ENCODE measurements at regions not wholly inside any gene's neighbourhood (a gene's known extent, or its start where the extent isn't known, plus 50 kb on each side); places are given as distances from the start of the nearest gene placed in this dataset.

DNA sequence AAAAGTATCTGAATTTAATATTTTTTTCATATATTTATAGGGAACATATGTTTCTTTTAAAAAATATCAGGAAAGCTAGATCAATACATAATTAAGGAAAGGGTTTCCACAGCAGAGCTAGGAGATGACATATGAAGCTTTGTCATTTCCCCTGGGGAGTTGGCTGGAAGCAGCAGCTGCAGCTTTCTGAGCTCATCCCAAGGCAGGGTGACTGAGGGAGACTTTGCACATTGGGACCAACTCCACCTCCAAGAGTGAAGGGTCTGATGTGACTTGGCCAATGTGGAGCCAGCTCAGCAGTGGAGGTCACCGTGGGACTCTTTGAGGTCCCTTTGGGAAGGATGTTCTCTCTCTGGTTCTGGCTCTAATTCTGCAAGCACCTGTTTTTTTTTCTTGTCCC, 315.1 kb downstream of the RDH14 start:
- DNase-seq, result no peak

DNA sequence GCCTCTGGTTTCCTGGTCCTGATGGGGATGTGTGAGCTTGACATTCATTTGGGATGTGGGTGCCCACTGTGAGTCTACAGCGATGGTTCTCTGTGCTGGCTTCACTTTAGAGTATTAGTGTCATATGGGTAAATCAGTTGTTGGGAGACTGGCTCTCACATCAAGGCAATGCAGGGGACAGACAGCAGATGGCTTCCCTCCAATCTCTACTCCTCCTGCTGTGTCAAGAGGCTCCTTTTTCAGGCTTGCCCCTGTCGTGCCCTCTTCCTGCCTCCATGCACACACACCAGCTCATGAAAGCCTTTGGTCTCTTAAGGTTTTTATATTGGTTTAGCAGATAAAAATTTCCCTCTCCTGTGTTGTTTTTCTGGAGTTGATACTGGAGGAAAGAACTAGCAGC, 315.6 kb downstream of the RDH14 start:
- no peak for DNase-seq

DNA sequence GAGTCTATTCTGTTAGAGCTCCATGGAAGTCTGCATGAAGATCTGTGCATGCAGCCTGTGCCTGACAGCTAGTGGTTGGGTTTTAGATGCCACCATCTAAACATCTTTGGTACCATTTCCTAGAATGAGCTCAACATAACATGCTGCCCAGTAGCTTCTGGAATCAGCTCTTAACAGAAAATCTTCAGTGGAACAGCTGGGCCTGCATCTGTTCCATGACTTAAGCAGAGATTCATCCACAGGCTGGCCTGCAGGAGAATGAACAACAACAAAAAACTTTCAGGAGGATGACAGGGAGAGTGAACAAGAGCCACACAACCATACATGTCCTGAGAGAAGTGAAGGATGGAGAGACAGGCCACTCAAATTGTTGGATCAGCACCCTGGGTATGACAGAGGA, 316.6 kb downstream of the RDH14 start:
- no peak for DNase-seq

DNA sequence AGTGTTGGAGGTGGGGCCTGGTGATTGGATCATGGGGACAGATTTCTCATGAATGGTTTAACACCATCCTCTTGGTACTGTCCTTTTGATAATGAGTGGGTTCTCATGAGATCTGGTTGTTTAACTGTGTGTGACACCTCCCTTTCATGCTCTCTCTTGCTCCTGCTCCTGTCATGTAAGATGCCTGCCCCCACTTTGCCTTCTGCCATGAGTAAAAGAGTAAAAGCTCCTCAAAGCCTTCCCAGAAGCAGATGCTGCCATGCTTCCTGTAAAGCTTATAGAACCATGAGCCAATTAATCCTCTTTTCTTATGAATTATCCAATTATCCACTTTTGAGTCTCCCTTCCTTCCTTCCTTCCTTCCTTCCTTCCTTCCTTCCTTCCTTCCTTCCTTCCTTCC, 317.7 kb downstream of the RDH14 start:
- DNase-seq, result no peak

DNA sequence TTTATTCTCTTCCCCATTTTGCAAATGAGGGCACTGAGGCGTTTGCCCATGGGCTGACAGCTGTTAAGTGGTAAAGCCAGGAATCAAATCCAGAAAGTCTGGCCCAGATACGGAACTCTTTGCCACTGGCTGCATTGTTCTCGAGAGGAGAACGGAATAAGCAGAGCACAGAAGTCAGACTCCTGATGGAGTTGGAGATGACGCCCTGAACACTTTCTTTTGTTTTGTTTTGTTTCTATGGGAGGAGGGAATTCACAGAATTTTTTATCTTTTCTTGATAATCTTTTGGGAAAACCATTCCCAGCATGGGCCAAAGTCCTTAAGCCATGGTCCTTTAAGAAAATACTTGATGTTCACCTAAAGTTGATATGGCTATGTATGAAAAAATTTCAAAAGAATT, 322.2 kb downstream of the RDH14 start:
- DNase-seq, result no peak

DNA sequence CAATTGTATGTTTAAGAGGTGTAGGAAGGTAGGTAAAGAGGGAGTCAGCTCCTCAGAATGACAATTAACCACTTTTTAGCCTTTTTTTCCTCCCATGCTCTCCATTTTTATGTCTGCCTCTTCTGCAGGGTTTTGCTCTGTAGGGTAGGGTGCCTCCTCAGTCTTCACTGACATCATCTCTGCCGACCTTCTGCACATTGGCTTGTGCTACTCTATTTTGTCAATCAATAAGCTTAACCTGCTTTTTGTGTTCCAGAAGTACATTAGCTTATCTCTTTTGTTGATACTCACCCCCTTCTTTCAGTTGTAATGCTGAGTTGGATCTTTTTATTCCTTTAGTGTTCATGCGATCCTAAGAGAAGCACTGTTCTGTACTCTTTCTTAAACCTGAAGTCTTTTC, 323.2 kb downstream of the RDH14 start:
- DNase-seq, result no peak

DNA sequence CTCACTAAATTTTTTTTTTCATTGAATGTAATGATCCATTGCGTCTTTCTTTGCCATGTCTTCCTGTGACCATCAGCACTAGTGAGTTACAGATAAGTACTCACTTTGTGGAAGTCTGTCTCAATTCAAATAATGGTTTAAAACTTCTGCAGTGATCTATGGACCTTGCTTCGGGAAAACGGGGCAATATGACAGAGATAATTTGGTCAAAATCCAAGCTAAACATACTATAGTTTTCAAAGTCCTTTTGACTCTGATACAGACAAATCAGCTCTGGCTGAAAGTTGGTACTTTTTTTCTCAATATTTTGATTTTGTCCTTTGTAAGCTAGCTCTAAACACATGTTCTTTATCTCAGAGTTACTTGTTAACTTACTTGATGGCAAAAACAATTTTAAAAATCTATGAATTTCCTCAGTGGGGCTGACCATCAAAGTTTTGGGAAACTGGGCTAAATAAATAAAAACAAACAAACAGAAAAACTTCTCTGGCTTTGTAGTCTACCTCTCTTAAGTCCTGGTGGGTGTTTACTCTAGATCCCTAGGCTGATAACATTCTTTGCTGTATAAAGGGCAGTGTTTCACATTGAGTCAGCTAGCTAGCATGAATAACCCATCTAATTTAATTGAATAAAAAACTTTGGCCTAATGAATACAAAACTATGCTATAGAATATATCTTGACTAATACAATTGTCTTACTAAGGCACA, 327.6 kb downstream of the RDH14 start:
- DNase-seq, result no peak

DNA sequence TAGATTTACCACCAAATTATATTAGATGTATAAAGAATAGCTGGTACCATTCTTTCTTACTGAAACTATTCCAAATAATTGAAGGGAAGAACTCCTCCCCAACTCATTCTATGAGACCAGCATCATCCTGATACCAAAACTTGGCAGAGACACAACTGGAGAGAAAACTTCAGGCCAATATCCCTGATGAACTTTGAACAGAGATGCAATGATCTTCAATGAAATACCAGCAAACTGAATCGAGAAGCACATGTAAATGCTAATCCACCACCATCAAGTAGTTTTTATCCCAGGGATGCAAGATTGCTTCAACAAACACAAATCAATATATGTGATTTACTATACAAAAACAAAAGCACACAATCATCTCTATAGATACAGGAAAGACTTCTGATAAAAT, 329.8 kb downstream of the RDH14 start:
- DNase-seq, result no peak

DNA sequence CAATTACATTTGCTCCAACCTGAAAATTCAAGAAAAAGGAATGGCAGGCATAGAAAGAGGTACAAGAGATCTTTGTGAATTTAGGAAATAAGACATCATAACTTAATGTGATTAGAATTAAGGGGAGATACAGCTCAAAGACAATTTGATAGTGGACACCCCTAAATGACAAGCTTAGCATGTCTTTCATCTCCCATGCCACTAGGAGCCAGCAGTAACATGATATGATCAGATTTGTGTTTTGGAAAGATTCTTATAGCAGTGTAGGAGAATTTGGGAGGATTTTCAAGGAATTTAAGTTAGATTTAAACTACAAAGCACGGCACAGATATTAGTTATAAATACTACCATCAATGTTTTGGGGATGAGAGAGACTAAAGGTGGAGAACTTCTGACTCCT, 340.8 kb downstream of the RDH14 start:
- DNase-seq, result no peak

DNA sequence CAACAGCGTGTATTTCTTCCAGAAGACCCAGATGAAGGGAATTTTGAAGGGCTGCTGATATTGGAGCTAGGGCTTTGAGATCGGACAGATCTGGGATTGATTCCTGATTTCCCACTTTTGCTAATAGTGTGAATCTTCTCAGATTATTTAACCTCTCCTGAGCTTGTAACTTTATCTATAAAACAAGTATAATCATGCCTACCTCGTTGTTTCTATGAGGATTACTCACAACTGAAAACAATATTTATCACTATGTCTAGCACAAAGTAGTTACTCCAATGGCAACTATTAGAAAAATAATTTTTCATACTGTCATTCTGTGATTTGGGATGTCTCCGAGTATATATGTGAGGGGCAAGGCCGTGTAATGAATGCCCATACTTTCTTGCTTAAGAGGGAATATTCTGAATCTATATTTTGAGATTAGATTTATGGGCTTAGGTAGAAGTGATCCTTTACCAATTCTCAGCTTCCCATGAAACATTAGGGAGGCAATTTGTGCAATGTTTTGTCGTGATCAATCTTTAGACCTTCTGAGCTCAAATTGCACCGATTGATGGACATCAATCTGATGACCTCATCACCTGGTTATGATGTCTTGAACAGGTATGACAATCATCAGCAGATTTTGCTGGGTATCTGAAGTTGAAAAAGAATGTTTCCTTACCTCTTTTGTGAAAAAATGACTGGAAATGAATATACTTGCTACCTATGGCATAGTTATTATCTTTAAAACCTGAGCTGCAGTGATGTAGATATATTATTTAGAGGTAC, 339.9 kb downstream of the KCNS3 start:
- DNase-seq, result no peak

DNA sequence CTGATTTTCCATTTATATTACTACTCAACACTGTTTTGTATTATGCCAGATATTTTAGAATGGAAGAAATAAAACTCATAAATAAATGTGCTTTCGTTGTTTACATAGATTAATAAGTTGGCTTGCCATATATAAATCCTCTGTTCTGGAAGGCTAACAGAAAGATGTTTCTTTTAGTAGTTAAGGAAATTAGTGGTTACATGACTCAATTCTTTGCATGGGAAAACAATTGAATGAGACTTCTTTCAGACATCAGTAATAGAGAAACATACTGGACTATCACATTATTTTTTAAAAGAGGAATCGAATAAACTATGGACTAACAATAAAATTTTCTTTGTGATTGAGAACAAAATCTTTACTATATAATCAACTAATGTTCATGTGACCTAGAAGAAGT, 336.5 kb downstream of the KCNS3 start:
- no peak for DNase-seq

DNA sequence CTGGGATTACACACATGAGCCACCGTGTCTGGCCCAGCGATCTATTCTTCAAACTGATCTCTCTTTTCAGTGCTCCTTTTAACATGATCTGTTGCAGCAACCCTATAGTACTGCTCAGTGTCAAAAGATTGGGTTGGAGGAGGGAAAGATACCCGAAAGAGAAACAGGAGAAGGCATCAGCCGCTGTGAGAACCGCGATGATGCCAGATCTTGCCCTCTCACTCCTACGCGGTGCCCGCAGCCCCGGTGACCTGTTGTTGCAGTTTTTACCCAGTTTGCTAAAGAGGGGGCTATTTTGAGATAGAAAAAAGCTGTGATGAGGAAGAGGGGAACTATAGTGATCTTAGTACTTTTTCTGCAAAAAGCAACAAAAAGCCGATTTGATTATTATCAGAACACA, 335.5 kb downstream of the KCNS3 start:
- no peak for DNase-seq

DNA sequence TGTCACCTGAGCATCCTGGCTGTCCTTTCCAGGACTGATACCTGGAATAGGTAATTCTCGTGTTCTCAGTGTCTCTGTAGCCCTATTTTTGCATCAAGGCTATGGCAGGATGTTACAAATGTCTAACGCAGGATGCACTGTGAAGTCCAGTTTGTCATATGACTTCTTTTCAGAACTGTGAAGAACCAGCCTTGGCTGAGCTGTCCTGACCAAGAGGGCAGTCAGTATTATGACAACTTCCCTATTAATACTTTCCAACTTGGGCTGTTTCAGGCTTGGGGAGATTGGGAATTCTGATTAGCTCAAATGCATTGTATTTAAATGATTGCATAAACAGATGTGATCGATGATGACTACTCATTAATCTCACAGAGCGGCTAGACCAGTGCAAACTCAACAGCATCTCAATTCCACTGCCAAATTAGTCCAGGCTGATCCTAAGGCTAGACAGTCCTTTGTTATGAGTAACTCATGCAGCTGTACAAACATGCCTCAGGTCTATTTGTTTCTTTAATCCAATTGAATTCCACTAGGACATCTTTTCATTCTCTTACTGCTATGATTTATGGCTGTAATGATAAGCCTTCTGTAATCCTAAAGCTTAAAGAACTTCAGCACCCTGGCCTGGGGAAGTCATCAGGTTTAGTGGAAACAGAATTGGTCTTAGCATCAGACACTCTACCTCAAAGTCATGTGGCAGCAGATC, 331.6 kb downstream of the KCNS3 start:
- DNase-seq, result peak in 1 of 2 experiments; percentile 38

DNA sequence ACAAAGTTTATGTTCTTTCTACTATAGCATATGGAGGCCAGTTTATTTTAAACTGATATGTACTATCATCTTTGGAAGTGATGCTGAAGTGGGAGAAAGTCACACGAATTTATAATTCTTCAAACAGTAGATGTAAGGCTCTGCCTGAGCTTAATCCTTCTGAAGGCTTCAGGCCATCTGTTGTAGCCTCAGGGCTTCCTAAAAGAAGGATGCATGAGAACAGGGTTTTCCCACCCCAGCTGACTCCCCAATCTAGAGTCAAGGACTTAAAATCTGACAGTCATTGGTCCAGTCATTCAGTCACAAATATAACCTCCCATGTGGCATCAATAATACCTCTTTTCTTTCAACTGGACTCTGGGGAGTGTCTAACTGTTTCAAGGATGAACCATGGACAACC, 330.5 kb downstream of the KCNS3 start:
- no peak for DNase-seq

DNA sequence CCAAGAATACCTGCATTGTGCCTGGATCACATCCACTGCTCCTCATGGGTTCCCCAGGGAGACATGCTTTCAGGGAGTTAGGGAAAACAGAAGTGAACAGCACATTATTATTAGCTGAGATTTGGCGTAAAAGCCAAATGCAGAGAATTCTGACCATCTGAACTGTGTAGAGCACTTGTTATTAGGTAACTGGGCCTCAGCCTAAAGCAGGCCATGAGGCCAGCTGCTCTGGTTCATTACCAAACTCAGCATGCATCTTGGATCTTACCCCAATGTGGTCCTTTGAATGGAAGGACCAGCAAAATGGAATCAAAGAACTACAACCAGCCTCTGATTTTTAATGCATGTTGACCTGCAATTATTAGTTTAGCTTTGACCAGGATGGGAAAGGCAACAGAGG, 322.3 kb downstream of the KCNS3 start:
- no peak for DNase-seq

DNA sequence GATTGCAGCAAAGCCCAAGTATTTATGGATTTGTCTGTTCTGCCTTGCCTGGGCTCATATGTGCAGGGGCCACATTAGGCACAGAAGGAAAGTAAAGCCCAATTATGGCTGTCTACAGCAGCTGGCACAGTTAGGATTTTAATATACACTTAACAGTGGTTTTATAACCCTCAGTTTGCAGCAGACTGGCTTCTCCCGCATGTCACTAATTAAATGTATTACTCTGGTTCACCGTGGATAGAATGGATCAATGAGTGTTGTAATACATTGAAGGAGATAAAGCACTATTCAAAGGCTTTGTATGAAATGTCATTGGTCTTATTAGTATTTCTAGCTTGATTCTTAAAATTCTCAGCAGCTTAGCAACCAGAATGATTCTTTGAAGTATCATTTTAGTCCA, 320.2 kb downstream of the KCNS3 start:
- DNase-seq, result no peak

DNA sequence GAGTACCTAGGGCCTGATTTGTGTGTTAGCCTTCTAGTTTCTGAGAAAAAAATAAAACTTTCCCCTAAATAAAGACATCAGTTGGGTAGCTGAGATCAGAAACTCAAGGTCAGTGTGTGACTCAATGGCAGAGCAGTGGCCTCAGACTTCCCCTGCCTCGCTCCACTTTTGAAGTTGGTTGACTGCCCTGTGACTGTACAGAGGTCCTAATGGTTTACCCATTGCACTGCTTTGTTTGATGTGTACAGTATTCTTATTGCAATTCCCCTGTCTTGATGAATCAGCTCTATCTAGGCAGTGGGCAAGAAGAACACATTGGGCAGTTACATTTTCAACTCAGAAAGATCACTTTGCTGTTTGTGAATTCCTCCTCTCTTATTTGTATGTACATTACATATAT, 315.7 kb downstream of the KCNS3 start:
- DNase-seq, result no peak

DNA sequence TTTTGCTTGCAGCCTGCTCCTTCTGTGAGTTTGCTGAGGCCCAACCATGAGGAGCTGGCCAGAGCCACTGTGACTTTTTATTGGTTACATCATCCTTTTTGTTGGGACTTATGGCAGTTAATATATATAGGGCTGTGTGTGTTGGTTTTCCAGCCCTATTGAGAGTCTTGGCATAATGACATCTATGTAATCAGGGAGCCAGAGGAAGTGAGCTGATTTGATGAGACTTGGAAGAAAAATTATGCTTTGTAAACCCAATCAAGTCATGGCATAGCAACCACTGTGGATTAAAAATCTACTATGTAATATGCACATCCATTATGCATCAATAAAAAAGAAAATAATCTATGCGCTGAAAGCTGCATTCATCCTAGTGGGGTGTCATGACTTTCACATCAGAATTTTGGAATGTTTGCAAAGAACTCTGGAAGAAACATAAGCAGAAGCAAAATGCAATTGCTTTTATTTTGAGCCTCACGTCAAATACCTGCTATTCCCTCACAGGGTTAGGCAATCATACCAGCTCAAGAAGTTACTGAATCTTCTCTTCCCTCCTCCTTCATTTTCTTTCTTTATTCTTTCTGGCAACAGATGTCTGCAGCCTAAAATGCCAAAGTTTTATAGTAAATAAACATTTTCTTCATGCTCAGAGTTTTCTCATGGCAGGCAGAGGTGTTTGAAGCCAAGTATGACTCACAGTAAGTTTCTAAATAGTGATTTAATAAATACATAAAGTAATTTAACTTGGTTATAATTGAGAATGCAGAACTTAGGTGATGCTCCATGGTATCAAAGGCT, 308.5 kb downstream of the KCNS3 start:
- DNase-seq, result no peak

DNA sequence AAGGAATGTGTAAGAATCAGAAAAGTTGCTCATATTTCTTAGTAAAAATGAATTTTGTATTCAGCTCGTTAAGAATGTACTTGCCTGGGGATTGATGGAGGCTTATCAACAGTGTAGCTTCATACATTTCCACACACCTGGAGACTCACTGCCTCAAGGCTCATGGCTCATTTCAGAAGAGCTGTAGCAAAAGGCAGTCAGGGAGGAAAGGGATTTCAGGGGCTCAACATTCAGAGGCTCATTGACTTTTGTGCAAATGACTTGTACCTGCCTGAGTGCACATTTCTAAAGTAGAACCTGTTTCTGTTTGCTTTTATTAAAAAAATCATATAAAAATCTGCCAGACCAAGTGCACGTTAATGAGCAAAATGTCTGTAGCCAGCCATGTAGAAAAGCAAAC, 304.4 kb downstream of the KCNS3 start:
- no peak for DNase-seq

DNA sequence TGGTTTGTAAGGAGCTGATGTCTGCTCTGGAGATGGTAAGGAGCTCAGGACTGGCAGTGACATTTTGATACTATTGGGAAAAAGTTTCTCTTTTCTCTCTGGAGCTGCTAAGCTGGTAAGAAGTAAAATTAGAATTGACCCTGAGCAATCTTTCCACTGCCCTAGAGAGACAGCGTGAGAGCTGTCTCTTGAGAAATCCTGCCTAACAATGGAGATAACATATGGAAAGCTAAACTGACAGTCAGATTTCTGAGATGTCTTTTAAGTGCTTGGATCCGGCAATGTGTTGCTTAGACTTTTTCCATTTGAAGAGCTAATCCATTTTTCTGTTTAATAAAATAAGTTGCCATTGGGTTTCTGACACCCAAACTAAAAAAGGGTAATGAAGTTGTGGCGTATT, 302.4 kb downstream of the KCNS3 start:
- no peak for DNase-seq

DNA sequence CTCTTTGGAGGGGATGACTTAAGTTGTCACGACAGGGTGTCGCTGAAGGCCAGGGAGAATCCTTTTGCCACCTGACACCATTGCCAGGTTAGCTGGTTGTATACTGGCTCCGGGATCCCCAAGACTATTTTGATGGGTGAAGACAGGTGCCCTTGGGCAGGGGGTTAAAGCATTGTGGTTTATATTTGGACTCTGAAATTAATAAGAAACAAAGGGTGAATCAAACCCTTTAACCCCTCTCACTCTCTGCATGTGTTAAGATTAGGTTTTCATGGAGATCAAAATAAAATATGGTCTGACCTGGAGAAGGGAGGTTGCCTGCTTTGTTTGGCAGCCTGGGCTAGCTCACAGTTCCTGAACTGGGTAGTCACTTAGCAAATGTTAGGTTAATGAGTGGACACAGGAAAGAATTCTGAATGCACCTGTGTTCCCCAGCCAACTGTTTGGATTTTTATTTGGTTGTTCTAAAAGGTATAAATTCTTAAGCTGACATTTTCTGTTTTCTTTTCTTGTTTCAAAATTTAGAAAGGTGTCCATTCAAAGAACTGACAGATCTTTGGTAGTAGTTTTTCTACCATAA, 301.7 kb downstream of the KCNS3 start:
- no peak for DNase-seq

DNA sequence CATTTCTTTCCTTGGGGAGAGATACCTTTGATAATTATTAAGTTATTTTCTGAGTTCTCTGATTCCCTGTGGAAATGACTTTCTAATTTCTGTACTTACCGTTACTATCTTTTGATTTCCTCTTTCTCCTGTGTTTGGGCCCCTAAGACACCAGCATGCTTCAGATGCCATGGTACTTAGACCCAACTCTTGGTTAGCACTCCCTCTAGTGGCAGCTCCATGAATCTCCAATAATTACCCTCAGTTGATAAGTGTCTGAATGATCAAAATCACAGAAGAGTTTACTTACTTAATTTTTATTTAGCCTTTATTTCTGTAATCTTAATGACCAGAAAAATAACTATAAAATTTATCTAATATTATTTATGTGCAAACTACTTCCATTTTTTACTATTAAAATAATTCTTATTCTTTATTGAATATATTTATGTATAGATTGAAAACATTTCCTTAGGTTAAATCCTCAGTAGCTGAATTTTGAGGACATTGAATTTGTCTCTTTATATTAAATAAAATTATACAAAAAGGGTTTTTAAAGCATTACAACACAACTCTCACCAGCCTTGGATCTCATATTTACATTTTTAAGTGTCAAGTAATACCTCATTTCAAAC, 300.4 kb downstream of the KCNS3 start:
- peak; percentile 53 for DNase-seq
